ENCODE measurements at regions not wholly inside any gene's neighbourhood (a gene's known extent, or its start where the extent isn't known, plus 50 kb on each side); places are given as distances from the start of the nearest gene placed in this dataset.

- no peak for TF ChIP-seq CTCF (IDR thresholded peaks at IDR 0.05)
- TF ChIP-seq POLR2A (IDR thresholded peaks at IDR 0.05) = no peak
These were observed 298.7 kb downstream of the BAMBI start for GRCh38 chr10:28975891-28976531.

All from esophagus squamous epithelium (tissue), 4 donors.